Umbilical cord (tissue), 1 donor: ENCODE measurements at regions not wholly inside any gene's neighbourhood (a gene's known extent, or its start where the extent isn't known, plus 50 kb on each side); places are given as distances from the start of the nearest gene placed in this dataset.
A peak's percentile ranks its signal among the peaks of the same experiment; 100 is the strongest.
"Not testable (repeated sequence)": the region's sequence is repeated elsewhere in the genome, so short reads cannot be mapped to it uniquely, and the experiment has no call there.

Experiments used
- DNase-seq: peaks from one replicate; pipeline ENCODE4 v3.0.0-alpha.2; 2015; ENCODE audit warnings: low spot score

DNA sequence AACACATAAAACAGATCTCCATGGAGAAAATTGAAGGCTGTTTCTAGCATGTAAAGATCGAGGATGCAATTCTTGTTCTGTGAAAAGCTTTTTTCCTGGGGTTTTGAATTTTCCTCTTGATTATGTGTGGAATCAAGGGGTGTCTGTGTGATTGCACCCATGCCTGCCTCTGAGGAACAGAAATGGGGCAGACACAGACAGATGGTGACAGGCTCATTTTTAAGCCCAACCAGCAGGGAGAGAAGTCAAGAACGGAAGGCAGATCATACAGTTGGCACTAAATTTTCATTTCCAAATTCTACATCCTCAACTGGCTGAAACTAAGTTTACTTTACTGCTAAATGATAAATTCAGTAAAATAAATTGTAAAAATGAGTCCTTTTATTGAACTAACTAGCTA is 1037.7 kb upstream of the KLHL29 start:
- no peak for DNase-seq

DNA sequence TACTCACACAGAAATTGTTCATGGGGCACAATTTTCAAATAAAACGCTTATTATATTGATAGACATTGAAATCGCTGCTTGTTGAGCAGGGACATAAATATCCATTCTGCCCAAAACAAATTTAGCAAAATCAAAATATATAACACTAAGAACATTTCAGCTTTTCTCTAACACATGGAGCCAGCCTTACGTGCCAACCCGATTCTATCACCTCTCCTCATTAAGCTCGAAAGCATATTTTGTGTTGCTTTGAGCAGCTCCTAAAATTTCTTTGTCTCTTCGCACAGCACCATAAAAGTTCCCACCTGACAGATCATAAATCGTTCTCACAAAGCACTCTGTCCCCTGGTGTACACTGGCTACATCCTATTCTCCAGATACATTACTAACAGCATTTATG is 1034.4 kb upstream of the KLHL29 start:
- DNase-seq: no peak

DNA sequence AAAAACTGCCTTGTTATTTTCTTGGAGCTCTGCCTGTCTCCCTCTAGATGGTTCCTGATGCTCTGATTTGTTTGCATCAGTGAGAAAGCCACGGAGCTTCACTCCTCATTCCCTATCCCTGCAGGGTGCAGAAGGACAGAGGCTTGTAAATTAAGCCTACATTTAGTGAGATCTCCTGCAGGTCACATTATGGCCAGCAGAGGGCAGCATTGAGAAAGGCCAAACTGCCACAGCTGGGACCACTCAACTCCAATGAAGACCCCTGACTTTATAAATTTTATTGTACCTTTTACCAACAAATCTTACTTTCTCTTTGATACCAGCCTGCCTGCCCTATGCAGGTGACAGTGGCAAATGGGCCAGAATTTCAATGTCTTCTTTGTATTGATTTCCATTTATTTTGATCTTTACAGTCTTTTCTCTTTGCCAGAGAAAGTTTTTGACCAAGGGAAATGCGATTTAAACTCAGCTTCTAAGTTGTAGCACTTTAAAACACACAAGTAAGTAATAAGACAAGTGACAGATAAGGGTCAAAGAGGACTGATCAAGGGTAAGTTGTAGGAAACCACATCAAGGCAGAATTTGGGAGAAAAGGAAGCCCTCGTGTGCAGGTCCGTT is 1029.1 kb upstream of the KLHL29 start:
- peak; percentile 39 for DNase-seq

DNA sequence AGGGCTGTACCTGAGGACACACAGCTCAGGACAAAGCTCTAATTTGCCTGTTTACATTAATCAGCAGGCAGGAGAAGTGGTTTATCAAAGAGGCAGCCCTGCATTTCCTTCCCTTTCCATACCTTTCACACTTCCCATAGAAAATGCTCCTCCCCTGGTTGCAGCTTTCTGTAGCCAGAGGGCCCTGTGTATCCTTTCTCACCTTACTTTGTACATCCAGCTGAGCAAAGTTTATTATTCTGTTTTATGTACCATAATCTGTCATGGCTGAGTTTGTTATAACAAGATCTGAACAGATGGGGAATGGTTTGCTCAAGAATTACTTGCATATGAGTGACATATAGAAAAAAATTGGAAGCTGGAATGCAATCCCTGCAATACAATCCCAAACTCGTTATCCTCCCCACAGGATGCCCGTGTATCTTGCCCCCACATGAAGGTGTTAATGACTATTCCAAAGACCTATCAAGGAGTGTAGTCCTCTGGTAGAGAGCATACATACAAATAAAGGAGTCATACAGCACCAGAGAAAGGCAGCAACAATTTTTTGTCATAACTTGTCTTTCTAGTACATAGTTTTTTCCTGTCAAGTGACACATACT is 1025.8 kb upstream of the KLHL29 start:
- no peak for DNase-seq

DNA sequence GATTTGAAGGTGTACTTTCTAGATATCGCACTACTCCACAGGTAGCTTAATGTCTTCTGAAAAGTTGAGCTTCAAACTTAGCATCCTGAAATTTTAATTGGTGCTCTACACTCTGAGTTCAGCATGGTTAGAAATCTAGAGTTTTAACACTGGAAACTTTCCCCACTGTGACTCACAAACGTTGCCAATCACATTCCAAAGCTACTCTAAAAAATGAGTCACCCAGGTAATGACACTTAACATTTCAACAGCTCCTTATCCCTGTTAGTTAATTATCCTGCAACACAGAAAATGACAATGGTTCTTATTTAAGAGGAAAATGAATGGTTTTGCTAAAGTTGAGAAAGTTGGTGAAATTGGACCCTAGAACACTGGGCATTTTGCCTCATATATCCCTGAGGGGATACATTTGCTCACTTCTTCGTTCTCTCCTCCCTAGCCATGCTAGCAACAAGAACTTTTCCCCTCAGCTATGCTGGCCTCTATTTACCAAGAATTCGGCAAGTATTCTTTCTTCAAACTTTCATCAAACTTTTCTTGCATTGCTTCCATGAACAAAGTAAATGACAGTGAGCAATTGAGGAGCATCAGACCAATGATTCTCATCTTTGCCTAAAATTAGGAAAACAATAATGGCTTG is 1024.1 kb upstream of the KLHL29 start:
- no peak for DNase-seq

DNA sequence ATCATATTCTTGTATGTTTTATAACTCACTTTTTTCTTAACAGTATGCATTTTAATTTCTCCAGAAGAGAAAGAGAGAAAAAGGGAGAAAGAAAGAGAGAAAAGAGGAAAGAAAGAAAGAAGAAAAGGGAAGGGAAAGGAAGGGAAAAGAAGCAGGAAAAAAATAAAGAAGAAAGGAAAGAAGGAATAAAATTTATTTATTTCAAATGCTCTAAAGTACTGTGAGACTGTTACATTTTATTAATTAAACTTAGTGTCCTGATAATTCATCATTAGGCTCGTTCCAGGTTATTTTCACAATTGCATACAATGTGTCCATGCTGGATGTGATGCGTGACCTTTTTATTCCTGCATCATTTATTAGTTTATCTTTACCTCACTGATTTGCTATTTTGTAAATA is 1023.4 kb upstream of the KLHL29 start:
- no peak for DNase-seq

DNA sequence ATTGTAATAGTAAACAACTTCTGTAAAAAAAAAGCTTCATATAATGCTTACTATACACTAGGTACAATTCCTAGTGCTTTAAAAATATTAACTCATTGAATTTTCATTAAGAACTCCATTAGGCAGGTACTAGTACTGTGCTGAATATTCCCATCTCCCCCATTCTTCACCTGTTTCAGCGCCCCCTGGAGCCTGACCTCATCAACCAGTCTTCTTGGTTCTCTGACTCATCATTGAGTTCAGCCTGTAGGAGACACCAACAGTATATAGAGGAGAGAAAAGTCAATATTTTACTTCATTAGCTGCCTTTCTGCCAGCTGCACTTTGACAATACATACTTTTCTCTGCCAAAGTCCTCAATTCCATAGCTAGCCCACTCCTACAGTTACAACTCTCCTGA is 1009.9 kb upstream of the KLHL29 start:
- DNase-seq: no peak

DNA sequence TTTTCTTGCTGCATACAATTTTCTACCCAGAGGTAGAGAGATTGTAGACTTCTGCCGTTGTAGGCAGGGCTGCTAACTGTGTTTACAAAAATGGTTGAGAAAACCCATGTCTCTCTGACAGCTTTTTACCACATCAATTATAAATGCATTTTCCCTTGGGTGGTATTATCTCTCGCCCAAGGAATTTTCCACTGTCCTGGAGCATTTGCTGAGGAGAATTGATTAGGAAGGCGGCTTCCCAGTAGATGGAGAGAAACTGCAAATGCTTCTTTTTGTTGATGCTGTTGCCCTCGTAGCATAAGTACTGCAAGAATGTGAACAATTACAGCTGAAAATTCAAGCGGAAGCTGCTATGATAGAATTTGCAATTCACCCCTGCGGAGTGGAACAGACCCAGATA is 1007.7 kb upstream of the KLHL29 start:
- DNase-seq: peak; percentile 4

DNA sequence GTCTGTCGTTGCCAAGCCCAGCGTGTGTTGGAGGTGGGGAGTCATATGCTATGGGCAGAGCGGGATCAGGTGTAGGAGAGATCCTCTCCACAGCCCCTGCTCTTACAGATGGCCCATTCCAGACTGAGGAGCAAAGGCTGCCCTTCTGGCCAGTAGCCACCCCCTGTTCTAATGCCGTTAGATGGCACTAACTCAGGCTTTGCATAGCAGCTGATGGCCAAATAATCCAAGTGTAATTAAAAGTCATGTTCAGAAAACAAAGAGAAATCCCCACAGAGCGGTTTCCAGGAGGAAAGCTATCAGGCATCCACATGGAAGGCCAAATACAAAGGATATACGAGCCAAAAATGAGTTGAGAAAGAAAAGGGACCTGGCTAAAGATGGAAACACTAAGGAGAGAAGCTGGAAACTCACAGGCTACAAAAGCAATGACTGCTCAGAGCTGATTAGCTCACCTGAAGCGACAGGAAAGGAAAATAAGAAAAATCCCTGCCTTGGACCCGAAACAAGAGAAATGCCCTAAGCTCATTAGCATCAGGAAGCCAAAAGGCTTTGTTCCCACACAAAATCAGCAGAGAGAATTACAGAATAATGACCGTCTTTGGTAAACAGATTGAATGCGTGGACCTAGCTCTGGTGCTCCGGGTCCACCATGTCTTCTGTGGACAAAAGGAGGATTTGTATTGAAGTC is 1002.4 kb upstream of the KLHL29 start:
- DNase-seq: no peak

DNA sequence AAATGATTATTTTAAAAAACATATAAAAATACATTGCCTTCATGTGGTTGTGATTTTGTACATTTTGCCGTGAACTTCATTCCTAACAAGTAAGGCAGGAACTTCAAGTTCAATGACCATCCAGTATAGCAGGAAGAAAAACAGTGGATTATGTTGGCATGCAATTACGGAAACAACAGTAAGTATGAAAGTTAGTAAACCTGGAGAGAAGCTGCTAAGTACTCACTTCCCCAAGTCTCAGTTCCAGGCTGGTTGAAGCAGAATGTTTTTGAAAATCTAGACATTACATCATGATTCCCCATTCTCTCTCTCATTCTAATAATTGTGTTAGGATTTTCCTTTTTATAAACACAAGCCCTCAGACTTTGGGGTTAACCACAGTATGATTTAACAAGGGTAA is 987.1 kb upstream of the KLHL29 start:
- DNase-seq: no peak

DNA sequence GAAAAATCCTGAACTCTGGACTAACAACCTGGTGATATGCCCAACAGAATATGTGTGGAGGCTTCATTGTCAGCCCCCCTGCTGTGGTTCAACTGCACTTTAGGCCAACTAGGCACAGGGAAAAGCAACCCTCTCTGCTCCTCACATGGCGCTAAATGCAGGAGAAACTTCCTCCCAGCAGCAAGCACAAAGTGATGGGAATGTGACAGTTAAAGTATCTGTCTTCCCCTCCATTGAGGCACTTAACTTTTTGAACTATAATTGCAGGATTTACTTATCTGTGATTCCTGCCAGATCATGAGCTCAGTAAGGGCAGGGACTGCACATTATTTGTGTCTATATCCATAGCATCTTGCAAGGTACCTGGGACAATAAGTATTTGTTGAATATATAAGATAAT is 981.2 kb upstream of the KLHL29 start:
- DNase-seq: no peak

DNA sequence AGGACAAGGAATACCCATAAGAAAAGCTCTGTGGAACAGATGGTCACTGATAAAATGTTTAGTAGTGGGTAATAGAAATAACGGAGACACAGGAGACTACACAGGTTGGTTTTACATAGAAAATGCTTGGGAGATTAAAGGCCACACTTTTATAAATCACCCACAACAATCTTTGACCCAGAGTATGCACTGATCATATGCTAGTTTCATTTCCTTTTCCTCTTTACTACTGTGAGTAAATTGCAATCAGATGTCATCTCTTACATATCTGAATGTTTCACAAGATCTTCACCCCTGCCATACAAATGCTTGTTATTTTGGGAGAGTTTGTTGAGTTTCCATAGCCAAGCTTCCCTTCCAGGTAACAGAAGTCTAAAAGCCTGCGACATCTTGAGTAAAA is 978.4 kb upstream of the KLHL29 start:
- DNase-seq: no peak

DNA sequence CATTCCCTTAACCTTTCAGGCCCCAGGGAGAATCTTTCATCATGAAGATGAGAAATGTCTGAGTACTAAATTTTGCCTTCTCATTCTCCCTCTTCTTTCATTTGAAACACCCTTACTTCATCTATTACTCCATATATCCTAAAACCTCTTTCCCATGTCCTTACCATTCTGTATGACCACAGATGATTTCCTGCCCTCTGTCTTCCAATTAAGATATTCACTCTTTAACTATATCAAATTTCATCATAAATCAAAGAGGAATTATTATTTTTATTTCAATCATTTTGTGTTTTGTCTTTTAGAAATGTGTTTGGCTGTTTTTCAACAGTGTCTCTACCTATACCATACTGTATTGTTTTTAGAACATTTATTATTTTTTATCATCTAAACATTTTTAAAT is 964.9 kb upstream of the KLHL29 start:
- no peak for DNase-seq

DNA sequence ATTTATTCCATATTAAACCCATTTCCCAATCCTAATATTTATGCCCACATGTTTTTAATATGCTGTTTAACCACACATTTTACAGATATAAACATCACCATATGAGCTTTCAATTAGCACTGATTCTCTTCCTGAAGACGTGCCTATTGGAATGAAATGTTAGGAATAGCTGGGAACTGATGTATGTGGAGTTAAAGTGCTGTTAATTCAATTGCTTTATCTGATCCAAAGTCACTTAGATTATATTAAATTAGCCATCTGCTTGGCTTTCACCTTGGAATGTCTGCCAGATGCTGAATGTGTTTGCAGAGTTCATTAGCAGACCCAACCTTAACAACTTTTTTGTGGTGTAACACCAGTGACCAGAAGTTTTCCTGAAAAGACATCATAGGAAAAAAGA is 942.9 kb upstream of the KLHL29 start:
- DNase-seq: no peak

DNA sequence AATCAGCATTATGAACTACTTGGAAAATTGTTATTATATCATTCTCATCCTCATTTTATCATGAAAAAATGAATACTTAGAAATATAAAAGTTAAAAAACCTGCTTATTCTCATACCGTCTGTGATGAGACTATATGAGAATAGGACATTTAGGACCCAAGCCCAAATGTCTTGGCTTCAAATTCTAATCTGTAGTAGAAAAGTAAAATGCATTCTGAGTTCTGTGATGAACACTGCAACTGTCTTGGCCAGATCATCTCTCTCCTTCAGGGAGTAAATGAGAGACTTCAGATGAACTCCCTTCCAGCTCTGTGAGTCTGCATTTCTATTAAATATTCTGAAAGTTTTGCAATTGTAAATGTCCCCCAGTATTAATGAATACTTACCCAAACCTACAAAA is 940.7 kb upstream of the KLHL29 start:
- DNase-seq: no peak

DNA sequence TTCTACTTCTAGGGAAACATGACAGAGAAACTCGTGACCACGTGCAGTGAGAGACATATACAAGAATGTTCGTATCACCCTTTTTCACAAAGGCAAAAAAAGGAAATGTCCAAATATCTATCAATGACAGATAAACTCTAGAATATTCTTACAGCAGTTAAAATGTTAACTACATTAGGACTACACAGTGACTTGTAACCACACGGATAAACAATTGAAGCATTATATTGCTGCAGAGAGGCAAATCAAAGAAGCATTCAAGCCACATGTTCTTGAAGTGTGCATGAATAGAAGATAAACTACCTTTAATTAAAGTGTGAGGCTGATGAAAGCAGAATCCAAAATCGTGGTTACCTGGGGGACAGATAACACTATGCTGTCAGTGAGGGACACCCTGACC is 935.3 kb upstream of the KLHL29 start:
- DNase-seq: no peak

DNA sequence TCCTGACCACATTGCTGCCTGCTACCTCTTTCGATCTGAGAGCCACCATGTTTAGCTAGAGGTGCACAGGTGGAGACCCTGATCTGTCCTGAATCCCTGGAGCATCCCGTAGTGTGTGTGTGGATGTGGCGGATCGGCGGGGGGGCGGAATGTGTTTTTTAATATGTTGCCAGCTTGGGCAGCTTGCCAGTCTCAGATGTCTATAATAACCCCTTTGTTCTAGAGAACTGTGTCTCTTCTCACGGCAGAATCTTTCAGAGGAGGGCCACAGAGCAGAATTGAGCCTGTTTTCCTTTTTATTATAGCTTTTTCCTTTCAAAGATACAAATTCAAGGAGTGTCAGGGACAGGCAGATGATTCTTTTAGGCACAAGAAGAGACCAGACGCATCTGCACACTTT is 934.1 kb upstream of the KLHL29 start:
- DNase-seq: no peak

DNA sequence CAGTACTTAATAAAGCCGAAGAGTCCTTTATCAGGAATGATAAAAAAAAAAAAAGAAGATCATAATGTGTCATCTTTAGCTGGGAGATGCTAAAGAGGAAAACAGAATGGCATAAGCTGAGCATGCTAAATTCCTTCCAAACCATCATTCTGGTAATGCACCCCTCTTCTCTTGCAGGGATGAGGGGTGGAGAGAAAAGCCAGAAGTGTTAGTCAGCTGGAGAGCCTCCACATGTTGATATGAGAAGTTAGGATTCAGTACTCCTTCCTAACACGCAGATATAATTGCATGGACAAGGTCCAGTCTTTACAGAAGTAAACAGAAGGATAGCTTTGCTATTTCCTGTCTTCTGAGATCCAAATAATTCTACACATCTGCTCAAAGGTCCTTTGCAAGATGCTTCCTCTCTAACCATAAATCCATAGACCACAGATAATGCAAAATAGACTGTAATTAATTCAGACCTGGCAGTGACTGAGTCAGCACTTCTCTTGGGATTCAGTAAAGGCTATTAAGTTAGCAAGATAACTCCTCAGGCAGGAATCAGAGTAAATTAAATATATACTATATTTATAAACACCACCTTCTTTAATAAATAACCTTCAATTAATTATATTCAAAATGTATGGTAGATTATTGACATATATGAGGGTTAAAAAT is 930.0 kb upstream of the KLHL29 start:
- DNase-seq: peak; percentile 65

DNA sequence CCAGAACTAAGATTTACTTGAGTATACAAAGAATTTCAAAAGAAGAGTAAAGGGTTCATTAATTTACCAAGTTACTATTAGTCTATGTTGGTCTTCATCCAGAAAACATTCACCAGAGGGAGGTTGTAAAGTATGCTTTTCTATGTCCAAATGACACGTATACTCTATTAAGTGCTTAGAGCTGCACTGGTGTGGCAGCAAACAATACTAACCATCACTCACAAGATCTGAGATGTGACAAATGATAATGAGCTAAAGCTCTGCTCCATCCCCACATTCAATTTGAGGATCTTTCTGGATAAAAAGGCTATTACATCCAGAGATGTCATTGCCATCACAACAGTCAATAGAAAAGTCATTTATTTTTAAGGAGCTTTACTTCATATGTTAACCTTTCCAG is 926.5 kb upstream of the KLHL29 start:
- DNase-seq: no peak

DNA sequence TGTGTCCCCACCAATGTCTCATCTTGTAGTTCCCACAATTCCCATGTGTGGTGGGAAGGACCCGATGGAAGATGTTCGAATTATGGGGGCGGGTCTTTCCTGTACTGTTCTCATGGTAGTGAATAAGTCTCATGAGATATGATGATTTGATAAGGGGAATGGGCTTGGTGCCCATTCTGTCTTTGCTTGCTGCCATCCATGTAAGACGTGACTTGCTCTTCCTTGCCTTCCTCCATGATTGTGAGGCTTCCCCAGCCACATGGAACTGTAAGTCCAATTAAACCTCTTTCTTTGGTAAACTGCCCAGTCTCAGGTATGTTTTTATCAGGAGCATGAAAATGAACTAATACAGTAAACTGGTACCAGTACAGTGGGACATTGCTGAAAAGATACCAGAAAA is 909.9 kb upstream of the KLHL29 start:
- not testable (repeated sequence) for DNase-seq

DNA sequence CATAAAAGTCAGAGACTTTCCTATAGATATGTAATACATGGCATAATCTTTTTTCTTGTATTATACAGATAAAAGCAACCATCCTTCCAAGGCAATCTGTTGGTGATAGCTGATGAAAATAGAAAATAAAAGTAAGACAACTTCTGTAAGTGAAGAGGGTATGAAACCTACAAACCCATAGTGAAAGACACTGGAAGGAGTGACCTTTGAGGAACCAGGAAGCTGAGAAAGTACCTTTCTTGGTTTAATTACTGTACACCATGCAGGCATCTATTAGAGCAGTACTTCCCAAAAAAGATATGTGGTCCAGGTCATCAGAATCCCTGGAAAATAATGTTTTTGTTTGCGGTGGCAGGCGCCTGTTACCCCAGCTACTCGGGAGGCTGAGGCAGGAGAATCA is 906.6 kb upstream of the KLHL29 start:
- no peak for DNase-seq

DNA sequence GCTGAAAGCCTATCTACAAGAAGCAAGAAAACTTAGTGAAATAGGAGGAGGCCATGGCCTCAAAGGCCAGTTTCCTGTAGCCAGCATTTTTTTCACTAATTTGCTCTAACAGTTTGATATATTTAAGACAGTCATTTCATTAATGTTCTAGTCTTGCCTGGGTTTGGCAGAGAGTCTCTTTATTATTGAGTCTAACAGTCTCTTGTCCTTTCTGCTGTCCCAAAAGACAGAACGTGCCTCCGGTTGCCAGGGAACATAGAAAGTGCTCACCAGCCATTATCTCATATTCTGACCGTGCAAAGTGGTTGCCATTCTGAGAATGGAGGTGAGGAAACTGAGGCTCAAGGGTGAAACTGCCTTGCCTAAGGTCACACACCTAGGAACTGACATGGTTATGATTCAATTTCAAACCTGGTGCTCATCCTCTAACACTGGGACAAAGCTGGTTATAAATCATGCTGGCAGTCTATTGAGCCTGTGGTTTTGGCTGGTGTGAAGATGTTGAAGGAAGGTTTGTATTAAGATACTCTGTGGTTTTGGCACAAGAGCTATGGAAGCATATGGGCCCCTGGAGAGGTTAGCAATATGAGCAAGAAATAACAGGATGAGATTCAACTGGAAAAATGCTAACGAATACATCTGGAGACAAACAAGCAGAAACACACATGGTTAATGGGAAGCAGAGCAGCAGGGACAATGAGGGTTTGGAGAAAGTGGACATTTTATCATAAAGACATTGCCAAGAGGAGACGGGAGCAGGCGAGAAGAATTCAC is 903.3 kb upstream of the KLHL29 start:
- peak; percentile 10 for DNase-seq
